HG03571 (cell line): ENCODE measurements at regions not wholly inside any gene's neighbourhood (a gene's known extent, or its start where the extent isn't known, plus 50 kb on each side); places are given as distances from the start of the nearest gene placed in this dataset.

Experiments
- ATAC-seq: cut with Tn5 transposase; IDR thresholded peaks from one replicate; pipeline ENCODE4 v1.9.1; 2021; ENCODE audit not compliant: unreplicated experiment

- no peak for ATAC-seq
These were observed 1038.2 kb downstream of the MCTP2 start for GRCh38 chr15:95269242-95270183.

GRCh38 chr15:95274101-95274500 is 1042.7 kb downstream of the MCTP2 start:
- no peak for ATAC-seq

GRCh38 chr15:95277266-95277665 is 1045.9 kb downstream of the MCTP2 start:
- ATAC-seq, result no peak

GRCh38 chr15:95278532-95279245 is 1047.3 kb downstream of the MCTP2 start:
- no peak for ATAC-seq

- ATAC-seq, result no peak
These were observed 1048.1 kb downstream of the MCTP2 start for GRCh38 chr15:95279277-95280019.

- no peak for ATAC-seq
These were observed 1049.3 kb downstream of the MCTP2 start for GRCh38 chr15:95280711-95281110.

GRCh38 chr15:95281470-95281869 is 1049.0 kb upstream of the NR2F2 start:
- no peak for ATAC-seq

- no peak for ATAC-seq
These were observed 1046.0 kb upstream of the NR2F2 start for GRCh38 chr15:95284492-95284891.

- ATAC-seq, result no peak
These were observed 1045.5 kb upstream of the NR2F2 start for GRCh38 chr15:95284933-95285421.

- ATAC-seq, result no peak
These were observed 1044.1 kb upstream of the NR2F2 start for GRCh38 chr15:95286352-95286880.

- ATAC-seq, result no peak
These were observed 1042.8 kb upstream of the NR2F2 start for GRCh38 chr15:95287720-95288103.

GRCh38 chr15:95288626-95289025 is 1041.9 kb upstream of the NR2F2 start:
- ATAC-seq, result no peak

GRCh38 chr15:95290176-95290974 is 1040.1 kb upstream of the NR2F2 start:
- no peak for ATAC-seq

- ATAC-seq, result no peak
These were observed 1038.5 kb upstream of the NR2F2 start for GRCh38 chr15:95291898-95292472.

- no peak for ATAC-seq
These were observed 1037.6 kb upstream of the NR2F2 start for GRCh38 chr15:95292785-95293450.

- ATAC-seq, result no peak
These were observed 1037.0 kb upstream of the NR2F2 start for GRCh38 chr15:95293456-95294031.

GRCh38 chr15:95295363-95295762 is 1035.1 kb upstream of the NR2F2 start:
- ATAC-seq, result no peak

GRCh38 chr15:95295896-95296625 is 1034.4 kb upstream of the NR2F2 start:
- no peak for ATAC-seq
